ENCODE measurements at regions not wholly inside any gene's neighbourhood (a gene's known extent, or its start where the extent isn't known, plus 50 kb on each side); places are given as distances from the start of the nearest gene placed in this dataset.

DNA sequence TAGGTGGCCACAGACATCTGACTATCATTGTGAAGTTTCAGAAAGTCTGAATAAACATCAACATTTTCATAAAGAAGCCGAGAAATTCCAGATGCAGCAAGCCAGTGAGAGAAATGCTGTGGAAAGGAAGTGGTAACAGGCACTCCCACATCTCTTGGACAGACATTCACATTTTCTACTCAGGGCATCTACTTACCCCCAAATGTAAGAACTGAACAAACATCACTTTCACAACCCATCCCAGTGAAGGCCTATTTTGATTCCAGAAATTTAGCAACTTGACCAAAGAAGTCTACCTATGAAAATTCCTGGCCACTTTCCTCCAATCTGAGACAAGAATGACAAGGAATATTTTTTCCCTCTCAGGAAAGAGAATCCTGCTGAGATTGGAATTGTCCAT, 224.8 kb upstream of the DCBLD2 start:
- peak; percentile 52 for DNase-seq (ENCODE audit: low read depth)

DNA sequence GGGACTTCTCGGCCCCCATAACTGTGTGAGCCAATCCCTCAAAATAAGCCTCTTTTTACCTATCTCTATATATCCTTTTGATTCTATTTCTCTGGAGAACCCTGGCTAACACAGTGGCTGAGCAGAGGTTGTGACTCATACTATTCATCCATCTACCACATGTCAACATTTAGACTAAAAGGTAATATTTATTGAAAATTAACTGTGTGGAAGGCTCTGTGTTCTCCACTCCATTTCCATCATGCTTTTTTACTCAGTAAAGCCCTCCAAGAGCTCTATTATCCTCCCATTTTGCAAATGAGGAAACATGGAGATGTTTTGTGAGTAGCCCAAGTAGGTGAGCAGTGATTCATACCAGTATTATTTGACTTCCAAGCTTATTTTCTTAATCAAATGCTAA, 217.9 kb upstream of the DCBLD2 start:
- DNase-seq (ENCODE audit: low read depth), result peak; percentile 22

DNA sequence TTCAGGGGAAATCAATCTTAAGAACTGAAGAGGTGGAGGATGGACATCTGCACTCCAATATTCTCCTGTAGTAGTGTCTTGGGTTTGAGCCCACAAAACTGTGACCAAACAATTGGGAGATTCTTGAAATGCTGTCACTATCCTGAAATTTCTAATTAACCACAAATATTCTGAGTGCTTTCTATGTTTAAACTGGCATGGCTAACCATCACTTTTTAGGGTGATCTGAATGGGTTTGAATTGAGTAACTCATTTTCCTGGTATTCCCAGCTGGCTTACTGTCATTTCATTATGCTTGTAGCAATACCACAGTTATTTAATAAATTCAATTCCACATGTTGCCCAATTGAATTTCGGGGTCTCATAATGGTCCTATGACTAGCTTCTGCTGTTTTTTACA, 216.9 kb upstream of the DCBLD2 start:
- DNase-seq (ENCODE audit: low read depth), result no peak

DNA sequence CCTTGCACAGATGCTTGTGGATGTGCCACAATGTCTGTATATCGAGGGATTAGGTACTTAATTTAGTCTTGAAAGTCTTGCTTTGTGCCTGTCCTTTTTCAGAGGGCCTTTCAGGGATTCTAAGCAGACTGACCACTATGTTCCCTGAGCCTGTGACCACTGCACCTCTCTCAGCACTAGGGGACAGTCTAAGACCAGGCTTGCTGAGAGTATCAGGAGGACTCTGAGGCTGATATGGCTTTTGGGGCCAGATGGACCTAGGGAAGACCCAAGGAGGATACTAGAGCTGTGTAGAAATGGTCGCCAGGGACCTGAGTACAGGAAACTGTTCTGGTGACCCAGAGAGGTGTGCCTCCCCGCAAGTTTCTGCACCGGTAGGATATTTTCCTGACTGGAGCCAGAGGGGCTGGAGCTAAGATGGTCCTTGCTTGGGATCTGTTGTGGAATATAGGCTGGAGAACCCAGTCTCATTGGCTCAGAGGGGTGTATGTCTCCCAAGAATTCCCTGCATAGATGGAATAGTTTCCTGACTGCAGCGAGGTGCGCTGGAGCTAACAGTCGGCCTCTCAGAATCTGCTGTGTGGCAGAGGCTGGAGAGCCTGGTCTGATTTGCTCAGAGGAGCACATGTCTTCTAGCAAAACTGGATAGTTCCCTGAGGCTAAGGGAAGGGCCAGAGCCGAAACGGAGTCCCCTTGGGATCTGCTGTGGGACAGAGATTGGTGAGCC, 213.2 kb upstream of the DCBLD2 start:
- peak; percentile 48 for DNase-seq (ENCODE audit: low read depth)

DNA sequence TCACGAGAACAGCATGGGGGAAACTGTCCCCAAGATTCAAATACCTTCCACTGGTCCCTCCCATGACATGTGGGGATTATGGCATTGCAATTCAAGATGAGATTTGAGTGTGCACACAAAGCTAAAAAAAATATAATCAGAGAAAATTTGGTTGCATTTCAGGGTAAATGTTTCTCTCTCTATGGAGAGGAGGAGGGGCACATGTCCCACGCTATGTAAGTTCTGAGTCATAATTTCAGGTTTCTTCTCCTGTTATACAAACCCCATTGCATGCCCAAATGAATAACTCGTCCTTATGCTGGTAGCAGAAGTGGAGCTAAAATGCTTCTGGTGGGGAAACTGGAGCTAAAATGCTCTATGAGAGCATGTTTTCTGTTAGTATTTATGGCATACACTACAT, 209.7 kb upstream of the DCBLD2 start:
- DNase-seq (ENCODE audit: low read depth), result peak; percentile 30

DNA sequence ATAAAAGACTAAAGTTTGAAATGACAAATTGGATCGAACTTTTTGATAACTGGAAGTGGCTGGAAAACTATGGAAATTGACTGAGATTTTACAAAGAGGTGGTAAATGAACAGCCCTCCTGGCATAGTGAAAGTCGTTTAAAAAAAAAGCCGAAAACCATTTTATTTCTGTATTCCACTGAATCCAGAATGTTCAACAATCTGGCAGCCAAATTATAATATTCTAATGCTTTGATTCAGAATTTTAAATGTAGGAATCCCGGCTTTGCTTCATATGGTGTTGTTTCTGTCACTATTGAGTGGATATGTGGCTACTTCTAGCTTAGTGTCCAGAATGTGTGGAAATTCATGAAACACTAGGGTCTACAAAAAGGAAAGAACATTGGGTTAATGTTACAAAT, 208.9 kb upstream of the DCBLD2 start:
- no peak for DNase-seq (ENCODE audit: low read depth)

DNA sequence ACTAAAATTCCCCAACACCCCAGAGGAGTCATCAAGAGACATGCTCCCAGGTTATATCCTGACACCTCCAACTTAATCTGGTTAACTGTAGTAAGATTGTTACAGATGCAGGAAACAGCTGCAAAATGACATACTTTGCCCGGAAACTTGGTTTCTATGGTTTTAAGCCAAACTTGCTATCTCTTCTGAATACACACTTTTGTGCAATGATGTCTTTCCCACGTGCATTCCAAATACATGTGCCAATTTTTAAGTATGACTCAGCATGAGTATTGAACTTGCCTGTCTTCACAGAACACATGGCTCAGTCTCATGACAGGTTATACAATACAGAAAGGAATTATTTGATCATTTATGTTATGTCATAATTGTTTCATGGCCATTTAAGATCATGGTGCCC, 207.0 kb upstream of the DCBLD2 start:
- DNase-seq (ENCODE audit: low read depth), result peak; percentile 99

DNA sequence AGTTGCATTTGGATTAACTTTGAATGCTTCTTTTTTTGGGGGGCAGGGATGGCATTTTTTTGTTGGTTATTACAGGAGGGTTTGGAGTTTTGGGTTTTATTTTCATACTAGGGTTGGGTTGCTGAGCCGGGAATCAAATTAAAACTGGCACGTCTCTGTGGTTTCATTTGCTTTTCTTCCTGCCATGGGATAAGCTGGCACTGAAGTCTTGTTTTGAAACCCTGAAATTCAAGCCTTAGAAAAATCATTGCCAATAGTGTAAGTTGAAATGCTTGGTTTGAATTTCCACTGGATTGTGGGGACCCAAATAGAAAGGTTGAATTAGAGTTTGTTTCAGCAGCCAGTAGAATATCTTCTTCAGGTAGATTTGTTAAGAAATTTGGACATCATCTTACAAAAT, 193.1 kb upstream of the DCBLD2 start:
- DNase-seq (ENCODE audit: low read depth), result no peak

DNA sequence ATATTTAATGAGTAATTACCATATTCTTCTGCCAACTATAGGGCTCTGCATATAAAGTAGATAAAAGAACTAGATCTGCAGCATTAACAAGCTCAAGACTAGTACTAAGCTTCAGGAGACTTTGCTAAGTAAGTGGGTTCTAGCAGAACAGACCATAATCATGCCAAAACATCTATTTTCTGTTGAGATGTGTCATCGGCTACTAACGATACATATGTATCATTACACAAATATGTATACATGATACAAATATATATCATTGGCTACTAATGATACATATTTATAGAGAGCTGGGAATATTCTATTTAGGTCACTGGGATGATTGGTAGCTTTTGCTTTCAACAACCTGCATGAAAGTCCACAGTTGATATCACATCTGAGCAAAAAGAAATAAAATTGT, 185.8 kb upstream of the DCBLD2 start:
- DNase-seq (ENCODE audit: low read depth), result no peak

DNA sequence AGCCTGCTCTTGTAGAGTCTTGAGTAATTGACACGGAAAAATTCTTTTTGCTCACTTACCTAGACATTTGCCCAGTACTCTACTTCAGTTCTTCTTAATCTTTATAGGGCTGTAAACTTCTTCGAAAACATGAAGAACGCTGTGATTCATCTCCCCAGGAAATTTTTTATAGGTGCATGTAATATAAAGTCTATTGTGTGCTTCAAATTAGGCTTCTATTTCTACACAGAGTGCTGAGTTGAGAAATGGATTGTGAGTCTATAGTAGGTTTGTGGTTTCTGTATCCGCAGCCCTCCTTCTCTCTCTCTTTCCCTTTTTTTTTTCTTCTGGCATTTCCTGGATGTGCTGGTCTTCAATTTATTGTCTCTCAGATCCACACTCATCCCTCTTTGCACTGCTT, 183.3 kb upstream of the DCBLD2 start:
- DNase-seq (ENCODE audit: low read depth), result peak; percentile 86

DNA sequence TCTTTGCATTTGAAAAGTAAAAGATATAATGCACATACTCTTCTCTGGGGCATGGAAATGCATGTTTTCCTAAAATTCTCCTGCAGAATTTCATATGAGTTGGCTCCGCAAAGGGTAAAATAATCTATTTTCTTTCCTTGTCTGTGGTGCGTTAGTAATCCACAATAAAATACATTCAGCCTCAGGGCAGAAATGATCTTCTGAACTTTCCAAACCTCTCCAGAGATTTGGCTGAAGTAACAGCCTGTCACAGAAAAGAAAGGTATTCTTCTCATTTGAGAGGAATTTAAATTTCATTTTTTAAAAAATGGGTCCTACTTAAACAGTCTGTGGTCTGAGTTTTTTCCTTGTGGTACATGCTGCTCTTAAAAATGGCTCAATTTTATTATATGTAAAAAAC, 182.7 kb upstream of the DCBLD2 start:
- DNase-seq (ENCODE audit: low read depth), result no peak

DNA sequence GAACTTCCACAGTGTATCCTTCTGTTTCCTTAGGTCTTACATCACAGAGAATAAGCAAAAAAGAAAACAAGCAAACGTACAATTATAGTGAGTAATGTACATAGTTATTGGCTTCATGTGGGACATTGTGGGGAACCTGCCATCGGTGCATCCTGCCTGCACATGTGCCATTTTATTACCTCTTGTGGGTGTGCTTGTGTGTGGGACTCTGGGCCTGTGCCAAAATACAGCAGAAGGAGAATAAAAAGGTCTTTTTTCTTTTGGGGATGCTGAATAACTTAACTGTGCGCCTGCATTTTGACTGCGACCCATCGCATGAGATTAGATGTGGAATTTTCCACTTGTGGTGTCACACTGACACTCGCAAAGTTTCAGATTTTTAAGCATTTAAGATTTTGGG, 169.6 kb upstream of the DCBLD2 start:
- DNase-seq (ENCODE audit: low read depth), result no peak

DNA sequence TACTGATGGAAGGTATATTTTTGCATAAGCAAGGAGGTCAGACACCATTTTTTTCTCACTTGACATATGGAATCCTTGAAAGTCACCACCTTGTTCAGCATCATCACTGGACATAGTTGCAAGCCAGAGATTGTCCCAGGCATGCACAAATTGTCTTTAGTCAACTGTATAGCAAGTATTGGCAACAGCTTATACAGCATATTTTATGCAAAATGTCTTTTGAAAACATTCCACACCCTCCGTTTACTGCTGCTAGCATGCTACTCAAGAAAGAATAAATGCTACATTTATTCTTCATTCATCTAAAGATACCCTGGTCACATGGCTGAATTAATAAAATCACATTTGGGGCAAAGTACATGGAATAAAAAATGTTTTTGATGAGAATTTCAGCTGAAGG, 168.5 kb upstream of the DCBLD2 start:
- DNase-seq (ENCODE audit: low read depth), result no peak

DNA sequence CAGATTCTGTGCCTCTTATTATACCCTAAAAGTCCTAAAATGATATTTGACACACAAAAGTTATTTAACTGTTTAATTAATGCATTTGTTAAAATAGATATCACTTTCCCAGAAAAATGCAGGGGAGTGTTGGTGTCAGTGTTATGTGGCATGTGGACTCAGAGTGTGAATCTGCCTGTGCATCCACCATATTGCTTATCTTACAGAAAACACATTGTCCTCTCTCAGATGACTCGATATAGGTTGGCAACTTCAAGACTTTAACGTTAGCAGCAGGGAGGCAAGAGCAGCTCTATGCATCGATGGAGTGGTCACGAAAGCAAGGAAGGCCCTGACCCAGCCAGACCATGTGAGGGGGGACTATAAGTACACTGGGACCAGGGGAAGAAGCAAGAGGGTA, 165.4 kb upstream of the DCBLD2 start:
- no peak for DNase-seq (ENCODE audit: low read depth)

DNA sequence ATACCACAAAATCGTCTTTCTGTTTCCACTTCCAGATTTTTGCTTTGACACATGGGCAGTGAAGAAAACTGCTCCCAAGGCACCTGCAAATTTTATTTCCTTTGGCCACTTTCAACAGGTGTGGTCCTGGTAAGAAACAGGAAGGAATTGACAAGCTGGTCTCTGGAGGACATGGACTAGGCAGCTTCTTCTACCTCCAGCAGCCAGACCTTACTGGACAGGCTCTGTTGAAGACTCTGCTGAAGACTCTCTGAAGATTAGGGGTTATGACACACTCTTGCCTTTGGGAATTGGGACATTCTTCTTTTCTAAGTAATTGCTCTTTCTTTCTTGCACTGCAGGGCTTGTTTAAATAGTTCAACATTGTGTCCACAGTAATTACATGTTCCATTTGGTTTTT, 147.7 kb upstream of the DCBLD2 start:
- DNase-seq (ENCODE audit: low read depth), result no peak

DNA sequence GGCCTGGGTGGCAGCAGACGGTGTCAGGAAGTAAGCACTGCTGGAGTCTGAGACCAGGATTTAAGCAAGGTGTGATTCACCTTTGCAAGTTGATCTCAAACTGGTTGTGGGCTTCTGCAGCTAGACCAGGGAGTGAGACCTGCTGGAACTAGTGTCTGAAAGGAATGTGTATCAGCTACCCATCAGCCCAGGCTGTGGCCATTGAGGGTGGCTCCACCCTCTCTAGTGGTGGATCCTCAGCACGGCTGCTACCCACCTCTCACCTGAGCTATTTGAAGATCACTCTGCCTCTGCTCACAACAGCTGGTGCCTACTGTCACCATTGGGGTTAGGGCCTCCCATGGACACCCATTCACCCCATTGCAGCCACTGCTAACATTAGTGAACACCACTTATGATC, 140.3 kb upstream of the DCBLD2 start:
- DNase-seq (ENCODE audit: low read depth), result peak; percentile 35

DNA sequence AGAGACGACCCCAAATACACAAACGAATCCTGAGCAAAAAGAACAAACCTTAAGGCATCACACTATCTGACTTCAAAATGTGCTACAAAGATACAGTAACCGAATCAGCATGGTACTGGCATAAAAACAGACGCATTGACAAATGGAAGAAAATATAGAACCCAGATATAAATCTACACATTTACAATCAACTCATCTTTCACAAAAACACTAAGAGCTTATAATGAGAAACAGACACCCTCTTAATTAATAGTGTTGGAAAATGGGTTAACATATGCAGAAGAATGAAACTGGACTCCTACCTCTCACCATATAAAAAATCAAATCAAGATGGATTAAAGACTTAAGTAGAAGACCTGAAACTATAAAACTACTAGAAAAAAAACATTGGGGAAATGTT, 130.3 kb upstream of the DCBLD2 start:
- DNase-seq (ENCODE audit: low read depth), result no peak

DNA sequence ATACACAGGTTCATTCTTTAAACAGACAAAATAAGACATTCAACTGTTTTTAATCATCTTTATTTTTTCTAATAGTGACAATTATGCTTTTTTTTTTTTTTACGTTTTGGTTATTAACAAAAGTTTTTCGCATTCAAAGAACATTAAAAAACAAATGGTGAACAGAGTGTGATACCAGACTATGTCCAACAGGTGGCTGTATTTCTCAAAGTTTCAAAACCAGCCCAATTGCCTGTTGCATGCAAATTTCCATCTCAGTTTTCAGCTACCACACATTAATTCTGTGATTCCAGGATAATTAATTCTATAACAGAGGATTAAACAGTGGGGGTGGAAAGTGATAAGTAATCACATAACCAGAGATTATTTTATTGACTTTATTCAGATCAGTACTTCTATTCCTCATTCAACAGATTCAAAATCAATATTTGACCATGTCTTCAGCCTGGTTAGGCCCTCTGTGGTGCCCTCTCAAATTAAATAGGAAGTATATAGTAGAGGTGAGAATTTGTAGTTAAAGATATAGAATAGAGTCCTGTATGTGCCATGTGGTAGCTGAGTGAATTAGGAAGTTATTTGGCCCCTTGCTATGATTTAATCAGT, 122.2 kb upstream of the DCBLD2 start:
- DNase-seq (ENCODE audit: low read depth), result peak; percentile 34

DNA sequence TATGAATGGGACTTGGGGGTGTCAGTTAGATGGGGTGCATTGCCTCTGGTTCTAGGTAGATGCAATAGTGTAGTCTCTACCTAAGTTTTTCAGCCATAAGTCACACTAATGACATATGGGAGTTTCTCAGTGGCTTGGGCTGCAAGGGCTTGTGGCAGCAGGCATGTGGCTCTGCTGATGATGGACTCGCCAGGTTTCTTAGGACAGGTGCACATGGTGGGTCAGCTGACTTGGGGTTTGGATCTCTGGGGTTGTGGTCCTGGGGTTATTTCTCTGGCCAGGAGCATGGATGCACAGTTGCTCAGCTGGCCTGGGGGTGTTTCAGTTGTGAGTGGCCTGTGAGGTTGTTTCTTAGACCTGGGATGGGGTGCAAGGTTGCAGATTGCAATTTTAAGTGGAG, 120.0 kb upstream of the DCBLD2 start:
- DNase-seq (ENCODE audit: low read depth), result no peak

DNA sequence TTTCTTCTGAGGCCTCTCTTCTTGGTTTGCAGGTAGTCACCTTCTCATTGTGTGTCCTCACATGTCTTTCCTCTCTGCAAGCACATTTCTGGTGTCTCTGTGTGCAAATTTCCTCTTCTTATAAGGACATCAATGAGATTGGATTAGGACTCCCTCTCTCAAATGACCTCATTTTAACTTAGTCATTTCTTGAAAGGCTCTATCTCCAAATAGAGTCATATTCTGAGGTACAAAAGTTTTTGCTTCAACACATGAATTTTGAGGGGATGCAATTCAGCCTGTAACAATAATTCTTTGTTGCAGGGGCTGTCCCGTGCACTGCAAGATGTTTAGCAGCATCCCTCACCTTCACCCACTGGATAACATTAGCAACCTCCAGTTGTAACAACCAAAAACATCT, 115.0 kb upstream of the DCBLD2 start:
- DNase-seq (ENCODE audit: low read depth), result no peak

DNA sequence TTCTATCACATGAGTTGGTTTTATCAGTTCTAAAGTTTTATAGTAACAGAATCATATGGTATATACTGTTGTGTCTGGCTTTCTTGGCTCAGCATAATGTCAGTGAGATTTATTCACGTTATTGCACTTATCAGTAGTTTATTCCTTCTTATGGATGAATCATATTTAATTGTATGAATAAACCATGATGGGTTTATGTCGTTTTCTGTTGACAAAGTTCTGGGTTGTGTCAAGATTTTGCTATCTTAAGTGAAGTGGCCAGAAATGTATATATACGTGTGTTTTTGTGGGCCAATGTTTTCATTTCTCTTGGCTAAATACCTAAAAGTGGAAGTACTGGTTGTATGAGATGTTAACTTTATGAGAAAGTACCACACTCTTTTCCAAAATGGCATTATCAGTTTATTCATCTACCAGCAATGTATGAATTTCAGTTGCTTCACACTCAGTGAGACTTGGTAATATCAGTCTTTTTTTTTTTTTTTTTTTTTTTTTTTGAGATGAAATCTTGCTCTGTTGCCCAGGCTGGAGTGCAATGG, 112.4 kb upstream of the DCBLD2 start:
- DNase-seq (ENCODE audit: low read depth), result no peak

DNA sequence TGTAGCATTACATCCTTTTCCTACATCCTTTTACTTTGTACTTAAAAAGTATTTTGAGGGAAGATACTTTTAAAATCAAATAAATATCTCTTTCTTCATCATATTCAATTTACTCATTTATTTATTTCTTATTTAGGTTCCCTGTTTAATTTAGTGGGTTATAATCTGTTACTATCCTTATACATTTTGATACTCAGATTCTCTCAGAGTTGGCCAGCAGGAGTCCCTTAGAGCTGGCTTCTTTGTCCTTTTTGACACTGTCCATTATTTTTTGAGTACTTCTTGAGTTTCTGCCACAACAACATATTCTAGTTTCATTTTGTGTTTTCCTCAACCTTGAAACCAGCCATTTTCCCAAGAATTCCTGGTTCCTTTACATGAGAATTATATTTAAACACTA, 111.6 kb upstream of the DCBLD2 start:
- no peak for DNase-seq (ENCODE audit: low read depth)

DNA sequence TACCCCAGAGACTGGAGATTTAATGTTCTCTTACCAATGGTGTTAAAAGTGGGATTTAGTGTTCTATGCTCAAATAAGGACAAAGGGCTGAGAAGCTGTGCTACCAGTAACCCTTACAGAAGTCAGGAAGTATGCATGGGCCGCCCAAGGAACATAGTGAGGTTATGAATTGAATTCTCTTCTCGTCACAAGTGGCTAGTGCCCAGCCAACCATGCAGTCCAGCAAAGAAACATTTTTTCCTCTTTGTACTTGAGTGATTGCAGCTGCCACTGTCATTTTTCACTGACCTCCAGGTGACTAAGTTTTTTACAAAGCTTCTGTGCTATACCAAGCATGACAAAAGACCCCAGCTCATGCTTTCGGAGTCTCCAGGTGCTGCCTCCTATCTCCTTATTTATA, 110.6 kb upstream of the DCBLD2 start:
- no peak for DNase-seq (ENCODE audit: low read depth)

All from HT1080 (cell line).